ENCODE measurements at regions not wholly inside any gene's neighbourhood (a gene's known extent, or its start where the extent isn't known, plus 50 kb on each side); places are given as distances from the start of the nearest gene placed in this dataset.
"Not testable (repeated sequence)": the region's sequence is repeated elsewhere in the genome, so short reads cannot be mapped to it uniquely, and the experiment has no call there.

DNA sequence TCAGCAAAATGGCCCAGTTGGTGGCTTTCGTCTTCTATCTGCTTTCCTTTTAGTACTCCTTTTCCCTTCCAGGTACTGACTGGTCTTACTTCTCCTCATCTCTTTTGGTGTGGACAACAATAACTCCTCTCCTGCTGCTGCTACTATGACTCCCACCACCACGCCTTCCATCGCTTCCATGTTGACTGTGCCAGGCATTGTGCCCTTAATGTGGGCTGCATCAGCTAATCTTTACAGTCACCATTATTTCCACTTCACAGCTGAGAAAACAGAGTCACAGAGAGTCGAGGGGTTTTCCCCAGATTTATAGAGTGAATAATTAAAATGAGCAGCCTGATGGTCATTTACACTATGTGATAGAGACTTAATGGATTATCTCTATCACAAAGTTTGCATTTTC, 184.9 kb upstream of the IL12B start:
- intact Hi-C loops (cut with DNase I) = loop anchor here (5.0 to 10.0 kb wide), 4 partner anchors 250 to 460 kb away; partner anchors contain the start of gene ADRA1B (in 2 of the 2)
- DNase-seq (ENCODE audit: low spot score) = no peak

DNA sequence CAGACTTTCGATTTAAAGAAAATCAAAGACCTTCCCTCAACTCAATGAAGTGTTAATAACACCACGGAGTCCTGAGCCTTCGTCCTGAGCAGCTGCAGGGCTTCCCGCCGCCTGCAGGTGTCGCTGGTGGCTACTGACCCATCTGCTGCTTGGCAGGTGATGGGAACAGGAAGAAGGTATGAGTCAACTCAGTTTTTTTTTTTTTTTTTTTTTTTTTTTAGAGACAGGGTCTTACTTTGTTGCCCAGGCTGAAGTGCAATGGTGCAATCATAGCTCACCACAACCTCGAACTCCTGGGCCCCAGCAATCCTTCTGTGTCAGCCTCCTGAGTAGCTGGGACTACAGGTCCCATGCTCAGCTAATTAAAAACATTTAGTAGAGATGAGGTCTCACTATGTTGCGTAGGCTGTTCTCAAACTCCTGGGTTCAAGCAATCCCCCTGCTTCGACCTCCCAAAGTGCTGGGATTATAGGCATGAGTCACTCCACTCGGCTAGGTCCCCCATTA, 185.7 kb upstream of the IL12B start:
- intact Hi-C loops (cut with DNase I) = loop anchor here (5.0 to 10.0 kb wide), 4 partner anchors 249 to 459 kb away; partner anchors contain the start of gene ADRA1B (in 2 of the 2)

DNA sequence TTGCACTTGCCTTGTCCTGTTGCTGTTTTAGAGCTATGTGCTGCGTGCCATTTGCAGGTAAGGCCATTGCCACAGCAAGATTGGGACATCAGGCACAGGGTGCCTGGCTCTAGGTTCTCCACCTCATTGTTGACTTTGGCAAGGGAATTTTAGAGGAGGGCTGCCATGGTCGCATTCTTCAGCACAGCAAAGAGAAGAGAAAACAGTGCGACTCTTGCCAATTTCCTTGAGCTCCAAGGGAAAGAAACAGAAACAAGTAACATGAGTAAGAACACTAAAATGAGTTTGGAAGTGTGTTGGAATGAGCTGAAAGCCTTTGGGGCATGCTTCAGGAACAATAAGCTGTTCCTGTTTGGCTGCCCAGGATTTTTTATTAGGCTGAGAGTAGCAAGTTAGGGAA, 188.1 kb upstream of the IL12B start:
- no peak for DNase-seq (ENCODE audit: low spot score)
- intact Hi-C loops (cut with DNase I) = loop anchor here (5.0 to 10.0 kb wide), 4 partner anchors 246 to 456 kb away; partner anchors contain the start of gene ADRA1B (in 2 of the 2)

More for the DNA sequence above, 185.7 kb upstream of the IL12B start:
- DNase-seq (ENCODE audit: low spot score) = peak; percentile 86

DNA sequence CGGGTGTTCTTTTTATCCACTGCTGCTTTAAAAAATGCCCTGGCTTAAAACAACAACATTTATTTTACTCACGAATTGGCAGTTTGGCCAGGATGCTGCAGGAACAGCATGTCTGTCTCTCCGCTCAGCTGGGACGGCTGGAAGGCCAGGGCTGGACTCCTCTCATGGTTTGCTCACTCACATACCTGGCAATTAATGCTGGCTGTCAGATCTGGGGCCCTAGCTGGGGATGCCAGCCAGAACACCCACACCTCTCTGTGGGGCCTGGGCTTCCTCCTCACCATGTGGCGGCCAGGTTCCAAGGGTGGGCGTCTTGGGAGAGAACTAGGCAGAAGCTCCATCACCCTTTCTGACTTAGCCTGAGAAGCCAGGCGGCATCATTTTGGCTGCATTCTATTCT, 189.1 kb upstream of the IL12B start:
- intact Hi-C loops (cut with DNase I) = loop anchor here (5.0 to 10.0 kb wide), 4 partner anchors 245 to 455 kb away; partner anchors contain the start of gene ADRA1B (in 2 of the 2)

DNA sequence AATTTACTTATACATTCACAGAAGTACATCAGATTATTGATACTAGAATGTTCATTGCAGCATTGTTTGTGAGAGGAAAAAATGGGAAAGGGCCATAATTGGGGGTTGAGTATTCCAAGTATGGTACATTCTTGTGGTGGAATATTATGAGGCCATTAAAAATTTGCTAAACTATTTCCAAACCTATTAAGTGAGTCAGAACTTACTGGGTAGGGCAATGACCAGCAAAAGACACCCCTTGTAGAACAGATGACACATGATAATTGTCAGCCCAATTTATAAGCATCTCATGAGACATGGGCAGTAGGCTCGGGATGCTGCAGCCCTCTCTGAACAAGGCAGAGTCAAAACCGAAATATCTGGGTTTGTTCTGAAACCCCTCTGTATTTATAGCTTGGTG, 192.6 kb upstream of the IL12B start:
- intact Hi-C loops (cut with DNase I) = no loop called here
- no peak for DNase-seq (ENCODE audit: low spot score)

More for the DNA sequence above, 189.1 kb upstream of the IL12B start:
- no peak for DNase-seq (ENCODE audit: low spot score)

DNA sequence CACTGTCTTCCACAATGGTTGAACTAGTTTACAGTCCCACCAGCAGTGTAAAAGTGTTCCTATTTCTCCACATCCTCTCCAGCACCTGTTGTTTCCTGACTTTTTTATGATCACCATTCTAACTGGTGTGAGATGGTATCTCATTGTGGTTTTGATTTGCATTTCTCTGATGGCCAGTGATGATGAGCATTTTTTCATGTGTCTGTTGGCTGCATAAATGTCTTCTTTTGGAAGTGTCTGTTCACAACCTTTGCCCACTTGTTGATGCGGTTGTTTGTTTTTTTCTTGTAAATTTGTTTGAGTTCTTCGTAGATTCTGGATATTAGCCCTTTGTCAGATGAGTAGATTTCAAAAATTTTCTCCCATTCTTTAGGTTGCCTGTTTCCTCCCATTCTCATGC, 194.0 kb upstream of the IL12B start:
- DNase-seq (ENCODE audit: low spot score); intact Hi-C loops (cut with DNase I): not testable (repeated sequence)

DNA sequence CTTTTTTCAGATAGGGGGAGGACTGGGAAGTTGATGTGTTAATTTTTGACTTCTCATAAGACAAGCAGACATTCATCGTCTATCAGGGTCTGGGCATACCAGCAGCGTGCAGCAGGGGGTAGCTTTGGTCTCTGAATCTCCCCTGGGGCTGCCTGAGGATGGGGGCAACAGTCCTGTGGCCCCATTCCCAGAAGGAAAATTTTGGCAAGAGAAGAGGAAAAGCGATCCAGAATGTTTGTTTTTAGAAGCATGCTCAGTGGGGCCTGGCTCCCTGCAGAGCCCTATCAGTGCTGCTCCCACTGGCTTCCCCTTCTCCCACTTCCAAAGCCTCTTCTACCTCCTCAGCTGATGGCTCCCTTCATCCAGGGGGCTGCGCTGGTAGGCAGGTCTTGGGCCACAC, 194.8 kb upstream of the IL12B start:
- intact Hi-C loops (cut with DNase I) = no loop called here
- DNase-seq (ENCODE audit: low spot score) = no peak

DNA sequence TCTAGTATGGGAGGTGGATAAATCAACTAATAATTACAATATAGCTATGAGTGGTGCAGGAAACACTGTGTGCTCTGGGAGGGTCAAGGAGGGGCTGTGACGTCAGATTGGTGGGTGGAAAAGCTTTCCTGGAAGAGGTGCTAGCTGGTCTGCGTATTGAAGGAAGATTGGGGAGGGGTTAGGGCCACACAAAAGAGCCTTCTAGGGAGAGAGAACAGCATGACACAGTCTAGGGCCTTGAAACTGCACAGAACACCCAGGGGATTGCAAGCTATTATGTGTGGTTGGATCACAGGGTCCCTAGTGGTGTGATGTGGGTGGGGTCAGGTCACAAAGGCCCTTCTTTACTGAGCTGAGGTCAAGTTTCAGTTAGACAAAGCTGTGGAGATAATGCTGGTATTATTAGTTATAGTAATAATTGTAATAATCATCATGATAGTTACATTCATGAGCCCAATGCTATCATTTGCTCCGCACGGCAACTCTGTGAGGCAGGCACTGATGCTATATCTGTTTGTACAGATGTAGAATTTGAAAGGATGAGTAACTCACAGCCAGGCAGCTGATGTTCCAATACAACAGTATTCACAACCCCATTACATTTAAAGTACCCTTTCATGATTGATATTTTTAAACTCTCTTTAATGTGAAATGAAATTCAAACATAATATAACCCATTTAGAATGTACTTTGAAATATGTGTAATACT, 197.4 kb upstream of the IL12B start:
- intact Hi-C loops (cut with DNase I) = no loop called here
- no peak for DNase-seq (ENCODE audit: low spot score)

DNA sequence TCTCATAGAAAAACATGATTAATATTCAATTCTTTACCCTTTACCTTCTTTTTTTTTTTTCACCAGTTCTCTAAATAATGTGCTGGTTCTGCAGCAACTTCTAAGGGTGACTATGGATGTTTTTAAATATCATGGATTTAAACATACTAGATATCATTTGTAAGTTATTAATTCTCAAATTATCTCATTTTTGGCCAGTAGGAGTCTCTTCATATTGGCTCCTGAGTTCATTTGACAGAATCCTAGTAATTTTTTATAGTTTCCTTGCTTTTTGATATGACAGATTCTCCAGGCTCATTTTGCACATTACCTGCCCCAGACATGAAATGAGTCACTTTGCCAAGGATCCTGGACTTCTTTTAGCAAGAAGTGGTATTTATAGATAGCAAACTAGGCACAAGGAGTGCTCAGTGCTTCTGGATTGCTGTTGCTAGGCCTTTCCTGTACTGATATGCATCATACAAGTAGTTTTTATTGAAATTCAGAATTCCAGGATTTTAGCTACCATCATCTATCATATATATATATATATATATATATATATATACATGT, 201.3 kb upstream of the IL12B start:
- DNase-seq (ENCODE audit: low spot score) = no peak
- intact Hi-C loops (cut with DNase I) = no loop called here

DNA sequence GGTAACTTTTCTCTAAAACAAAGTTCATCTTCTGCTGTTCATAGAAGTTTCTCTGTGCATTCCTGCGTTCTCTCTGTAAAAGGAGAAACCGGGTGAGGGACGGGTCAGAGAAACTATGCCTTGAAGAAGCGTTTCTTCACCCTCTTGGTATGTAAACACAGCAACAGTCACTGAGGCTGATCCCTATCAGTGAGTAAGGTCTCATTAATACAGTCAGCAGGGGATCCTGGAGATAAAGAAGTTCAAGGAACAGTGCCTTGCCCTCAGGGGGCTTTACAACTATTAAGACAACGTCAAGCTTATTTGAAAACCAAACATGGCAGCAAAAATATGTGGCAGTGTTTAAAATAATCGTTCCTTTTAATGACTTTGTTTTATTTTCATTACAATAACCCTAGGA, 202.9 kb upstream of the IL12B start:
- intact Hi-C loops (cut with DNase I) = no loop called here

DNA sequence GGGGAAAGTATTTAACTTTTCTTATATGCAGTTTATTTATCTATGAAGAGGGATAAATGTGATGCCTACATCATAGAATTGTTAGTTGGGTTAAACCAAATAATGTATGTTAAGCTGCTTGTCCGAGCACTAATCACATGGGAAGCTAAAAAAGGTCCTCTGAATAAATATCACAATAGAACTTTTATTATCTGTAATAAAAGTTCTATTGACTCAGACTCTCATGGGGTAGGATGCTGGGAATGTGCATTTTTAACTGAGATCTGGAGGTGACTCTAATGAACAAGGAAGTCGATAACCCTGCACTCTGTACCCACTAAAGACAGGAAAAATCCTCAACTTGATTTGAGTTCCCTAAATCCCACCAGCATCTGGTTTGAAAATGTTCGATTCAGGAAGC, 205.9 kb upstream of the IL12B start:
- no peak for DNase-seq (ENCODE audit: low spot score)
- intact Hi-C loops (cut with DNase I) = no loop called here

More for the DNA sequence above, 202.9 kb upstream of the IL12B start:
- no peak for DNase-seq (ENCODE audit: low spot score)

DNA sequence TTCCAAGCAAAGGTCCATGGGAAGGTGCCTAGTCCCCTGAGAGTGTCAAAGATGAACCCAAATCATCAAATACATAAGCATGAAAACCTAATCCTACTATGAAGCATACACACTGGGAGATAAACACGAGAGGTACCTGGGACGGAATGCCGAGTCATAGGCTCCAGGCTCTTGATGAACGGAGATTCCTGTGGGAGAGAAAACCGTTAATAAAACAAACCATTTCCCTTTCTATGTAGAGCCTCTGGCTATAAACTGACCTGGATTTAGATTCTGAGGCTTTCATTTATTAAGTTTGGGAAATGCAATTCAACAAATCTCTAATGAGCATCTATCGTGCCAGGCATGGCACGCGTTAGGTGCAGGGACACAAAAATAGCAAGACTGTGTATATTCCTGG, 206.4 kb upstream of the IL12B start:
- intact Hi-C loops (cut with DNase I) = no loop called here

DNA sequence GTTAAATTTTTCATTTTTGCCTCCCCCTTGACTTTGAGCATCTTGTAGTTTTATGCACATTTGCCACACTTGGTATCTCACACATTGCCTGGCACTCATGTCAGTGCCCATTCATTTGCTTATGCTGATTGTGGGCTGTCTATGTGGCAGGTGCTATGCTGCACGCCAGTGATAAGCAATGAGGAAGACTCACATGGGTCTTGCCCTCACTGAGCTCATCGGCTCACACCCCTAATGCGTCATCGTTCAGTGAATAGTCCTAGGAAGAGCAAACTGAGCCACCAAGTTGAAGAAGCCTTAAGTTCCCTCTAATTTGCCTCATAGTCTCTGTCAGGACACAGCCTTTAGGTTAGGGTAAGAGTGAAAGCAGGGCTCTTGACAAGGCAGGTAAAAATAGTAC, 209.4 kb upstream of the IL12B start:
- intact Hi-C loops (cut with DNase I) = no loop called here
- DNase-seq (ENCODE audit: low spot score) = no peak

More for the DNA sequence above, 206.4 kb upstream of the IL12B start:
- no peak for DNase-seq (ENCODE audit: low spot score)

DNA sequence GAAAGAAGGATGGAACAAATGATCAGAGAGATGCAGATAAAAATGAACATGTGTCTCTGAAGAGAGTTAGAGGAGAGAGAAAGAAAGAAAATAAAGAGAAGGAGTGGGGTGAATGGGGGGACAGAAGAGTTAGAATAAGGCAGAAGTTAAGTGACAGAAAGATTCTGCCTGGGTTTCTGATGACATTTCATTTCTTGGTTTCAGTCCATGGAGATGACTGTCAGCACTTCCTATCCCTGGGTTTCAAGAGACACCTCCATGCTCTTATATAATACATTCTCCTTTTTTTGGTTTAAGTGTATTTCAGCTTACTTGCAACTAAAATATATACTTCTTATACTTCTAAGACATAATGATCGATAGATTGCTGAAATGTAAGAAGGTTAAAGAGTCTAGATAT, 213.0 kb upstream of the IL12B start:
- intact Hi-C loops (cut with DNase I) = no loop called here
- no peak for DNase-seq (ENCODE audit: low spot score)

DNA sequence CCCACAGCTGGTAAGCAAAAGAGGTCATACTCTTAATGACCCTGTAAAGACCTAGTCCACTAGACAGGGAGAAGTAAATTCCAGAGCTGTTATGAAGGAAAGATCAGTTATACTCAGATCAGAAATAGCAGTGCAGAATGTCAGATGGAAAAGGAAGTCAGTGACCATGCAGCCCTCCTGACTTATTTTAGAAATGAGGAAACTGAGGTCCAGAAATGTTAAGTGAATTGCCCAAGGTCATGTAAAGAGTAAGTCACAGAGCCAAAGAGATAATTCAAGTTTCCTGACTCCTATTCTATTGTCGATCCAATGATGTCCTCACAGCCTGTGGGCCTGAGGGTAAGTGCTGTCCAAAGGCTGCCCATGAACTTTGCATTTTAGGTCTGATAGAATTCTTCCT, 214.9 kb upstream of the IL12B start:
- DNase-seq (ENCODE audit: low spot score) = no peak
- intact Hi-C loops (cut with DNase I) = no loop called here

DNA sequence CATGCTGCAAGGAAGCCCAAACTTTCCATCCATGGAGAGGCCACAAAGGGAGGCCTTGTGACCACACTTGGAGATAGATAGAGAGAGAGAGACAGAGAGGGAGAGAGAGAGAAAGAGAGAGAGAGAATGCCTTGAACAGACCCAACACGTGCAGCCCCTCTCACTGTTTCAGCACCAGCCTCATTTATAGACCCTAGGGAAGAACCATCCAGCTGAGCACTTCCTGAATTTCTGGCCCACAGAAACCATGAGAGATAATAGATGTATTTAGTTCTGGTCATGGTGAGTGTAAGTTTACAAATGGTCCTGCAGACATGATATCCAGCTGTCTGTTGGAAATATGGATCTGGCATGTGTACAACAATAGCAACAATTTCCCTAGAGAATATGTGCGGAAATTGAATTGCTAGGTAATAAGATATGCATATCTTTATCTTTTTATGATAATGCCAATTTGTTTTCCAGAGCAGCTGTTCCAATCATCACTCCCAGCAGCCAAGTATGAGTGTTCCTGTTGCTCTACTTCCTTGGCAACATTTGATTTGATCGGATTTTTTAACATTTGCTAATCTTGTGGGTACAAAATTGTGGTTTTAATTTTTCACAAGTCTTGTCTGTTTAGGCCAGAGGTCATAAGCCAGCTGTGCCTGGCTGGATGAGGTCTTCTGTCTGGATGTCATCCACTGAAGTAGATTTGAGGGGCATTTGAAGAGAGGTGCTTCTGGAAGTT, 217.3 kb upstream of the IL12B start:
- intact Hi-C loops (cut with DNase I) = no loop called here
- no peak for DNase-seq (ENCODE audit: low spot score)

DNA sequence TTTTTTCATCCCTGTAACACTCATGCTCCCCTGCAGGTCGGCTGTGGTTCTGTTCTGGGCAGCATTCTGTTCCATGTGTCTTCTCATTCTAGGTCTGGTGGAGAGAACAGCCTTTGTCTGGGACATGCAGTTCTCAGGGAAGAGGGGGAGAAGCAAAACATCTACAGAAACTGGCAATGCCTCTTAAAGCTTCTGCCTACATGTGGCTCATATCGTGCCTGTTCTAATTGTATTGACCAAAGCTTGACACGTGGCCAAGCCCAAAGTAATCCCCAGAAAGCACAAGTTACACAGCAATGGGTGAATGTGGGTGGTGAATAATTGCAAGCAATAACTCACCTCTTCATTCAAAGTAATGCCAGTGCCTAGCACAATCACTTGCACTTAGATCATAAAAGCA, 218.2 kb upstream of the IL12B start:
- DNase-seq (ENCODE audit: low spot score) = no peak
- intact Hi-C loops (cut with DNase I) = no loop called here

DNA sequence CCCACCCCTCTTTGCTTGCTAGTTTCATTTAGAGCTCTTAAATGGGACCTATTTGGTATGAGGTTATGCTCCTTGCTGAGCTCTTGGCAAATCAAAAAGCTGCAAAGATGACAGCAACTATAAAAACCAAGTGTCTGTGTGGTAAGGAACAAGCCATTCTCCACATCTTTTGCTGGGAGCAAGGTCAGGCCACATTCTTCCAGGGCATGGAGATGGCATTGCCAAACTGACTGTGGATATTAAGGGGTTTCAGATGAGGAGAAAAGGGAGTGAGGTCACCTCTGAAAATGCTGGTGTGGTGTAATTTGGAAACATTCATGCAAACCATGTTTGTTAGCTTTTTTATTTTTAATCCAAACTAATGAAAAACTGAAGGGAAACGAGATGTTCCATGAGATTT, 218.8 kb upstream of the IL12B start:
- no peak for DNase-seq (ENCODE audit: low spot score)
- intact Hi-C loops (cut with DNase I) = no loop called here

DNA sequence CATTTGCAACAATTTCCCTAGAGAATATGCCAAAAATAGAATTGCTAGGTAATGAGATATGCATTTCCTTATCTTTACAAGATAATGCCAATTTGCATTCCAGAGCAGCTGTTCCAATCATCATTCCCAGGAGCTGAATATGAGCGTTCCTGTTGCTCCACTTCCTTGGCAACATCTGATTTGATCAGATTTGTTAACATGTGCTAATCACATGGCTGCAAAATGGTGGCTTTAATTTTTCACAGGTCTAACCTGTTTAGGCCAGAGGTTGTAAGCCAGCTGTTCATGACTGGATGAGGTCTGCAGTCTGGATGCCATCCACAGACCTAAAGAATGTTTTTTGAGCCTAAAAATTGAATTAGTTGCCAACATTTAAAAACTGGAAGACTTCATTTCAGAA, 220.7 kb upstream of the IL12B start:
- no peak for DNase-seq (ENCODE audit: low spot score)
- intact Hi-C loops (cut with DNase I) = no loop called here

DNA sequence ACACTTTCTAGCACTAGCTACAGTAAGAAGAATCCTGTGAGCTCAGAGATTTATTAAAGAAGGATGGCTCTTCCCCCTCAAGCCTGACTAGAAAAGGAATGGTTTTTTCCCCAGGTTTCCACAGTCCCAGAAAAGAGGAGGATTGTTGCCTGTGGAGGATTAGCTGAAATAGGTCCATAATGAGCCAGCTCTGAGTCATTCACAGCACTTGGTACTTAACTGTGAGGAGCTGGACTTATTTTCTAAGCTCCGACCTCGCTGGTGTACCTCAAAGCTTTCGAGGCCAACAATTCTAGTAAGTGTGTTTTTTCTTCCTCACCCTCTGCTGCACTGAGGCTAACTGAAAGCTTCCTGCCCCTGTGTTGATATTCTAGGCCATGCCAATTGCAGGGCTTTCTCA, 222.5 kb upstream of the IL12B start:
- intact Hi-C loops (cut with DNase I) = no loop called here
- DNase-seq (ENCODE audit: low spot score) = no peak
